Transverse colon (tissue), 4 donors: ENCODE measurements at regions not wholly inside any gene's neighbourhood (a gene's known extent, or its start where the extent isn't known, plus 50 kb on each side); places are given as distances from the start of the nearest gene placed in this dataset.

ENCODE experiments used
- DNase-seq: peaks from one replicate; pipeline ENCODE4 v3.0.0-alpha.2; 2019
- H3K27ac ChIP-seq, 4 donors: fragments of 200-600 bp; sonication (generic); 2 replicates each; pipeline ENCODE4 v1.5.1; 2016 to 2018; ENCODE audit warnings: inconsistent platforms in 4 of 4
- H3K27me3 ChIP-seq: fragments of 200-600 bp; sonication (generic); 2 replicates; pipeline ENCODE4 v1.5.1; 2017; ENCODE audit warnings: inconsistent platforms
- H3K36me3 ChIP-seq, 4 donors: fragments of 200-600 bp; sonication (generic); 2 replicates each; pipeline ENCODE4 v1.5.1; 2017 to 2019; ENCODE audit warnings: inconsistent platforms in 4 of 4
- H3K4me1 ChIP-seq, 4 donors: fragments of 200-600 bp; sonication (generic); 2 replicates each; pipeline ENCODE4 v1.5.1; 2017 to 2020; ENCODE audit warnings: inconsistent platforms in 4 of 4
- H3K4me3 ChIP-seq, 4 donors: fragments of 200-600 bp; sonication (generic); 1 replicate in 1 of 4; 2 replicates in 3 of 4; pipeline versions ENCODE4 v1.5.1 to v1.6.1; 2017 to 2019; ENCODE audit warnings: inconsistent platforms in 4 of 4
- H3K9me3 ChIP-seq, 2 donors: fragments of 200-600 bp; sonication (generic); 2 replicates each; pipeline ENCODE4 v1.5.1; 2017 to 2019; ENCODE audit warnings: inconsistent platforms in 2 of 2
- EP300 ChIP-seq: sonication (generic); formaldehyde crosslinking; IDR thresholded peaks from one replicate; pipeline ENCODE4 v1.6.1; 2017; ENCODE audit warnings: antibody characterized with exemption, low read depth
- POLR2A ChIP-seq: fragments of 450-650 bp; IDR thresholded peaks from one replicate; pipeline ENCODE4 v1.6.1; 2016; ENCODE audit warnings: antibody characterized with exemption, mild to moderate bottlenecking, moderate library complexity
- POLR2AphosphoS5 ChIP-seq, 3 donors: sonication (generic); formaldehyde crosslinking; IDR thresholded peaks; one replicate each; pipeline ENCODE4 v1.6.1; 2016; ENCODE audit warnings: antibody characterized with exemption in 3 of 3
- WGBS, 2 donors: methylation state at CpG; one replicate each; pipeline ENCODE4 v1.1.5; 2018; ENCODE audit warnings: low coverage in 1 of 2; 5-methylcytosine and 5-hydroxymethylcytosine counted together
- in situ Hi-C, 4 donors: fragments of 200-750 bp; cut with MboI; loops; one replicate each; pipeline versions ENCODE4 v1.15.0 to v1.15.1; 2017; ENCODE audit warnings: low sequenced_read_pairs in 3 of 4, low pct_ligation_motif_present in 1 of 4, low pct_unique_long_range_greater_than_20kb in 1 of 4
- intact Hi-C: fragments of 100-400 bp; cut with DNase I; formaldehyde crosslinking; loops from one replicate; pipeline ENCODE4 v1.15.1; 2023; ENCODE audit warnings: low total_unique reads
- TF ChIP-seq, protein P1 (sequence below), 5 experiments: fragments of 200-600 bp in 3 of 5; fragments of 450-650 bp in 2 of 5; sonication (generic) in 3 of 5; IDR thresholded peaks; 1 replicate in 2 of 5; 2 replicates in 3 of 5; pipeline ENCODE4 v1.5.1; 2016 to 2017; ENCODE audit warnings: antibody characterized with exemption in 5 of 5, inconsistent platforms in 3 of 5, mild to moderate bottlenecking in 2 of 5, moderate library complexity in 1 of 5

DNA sequence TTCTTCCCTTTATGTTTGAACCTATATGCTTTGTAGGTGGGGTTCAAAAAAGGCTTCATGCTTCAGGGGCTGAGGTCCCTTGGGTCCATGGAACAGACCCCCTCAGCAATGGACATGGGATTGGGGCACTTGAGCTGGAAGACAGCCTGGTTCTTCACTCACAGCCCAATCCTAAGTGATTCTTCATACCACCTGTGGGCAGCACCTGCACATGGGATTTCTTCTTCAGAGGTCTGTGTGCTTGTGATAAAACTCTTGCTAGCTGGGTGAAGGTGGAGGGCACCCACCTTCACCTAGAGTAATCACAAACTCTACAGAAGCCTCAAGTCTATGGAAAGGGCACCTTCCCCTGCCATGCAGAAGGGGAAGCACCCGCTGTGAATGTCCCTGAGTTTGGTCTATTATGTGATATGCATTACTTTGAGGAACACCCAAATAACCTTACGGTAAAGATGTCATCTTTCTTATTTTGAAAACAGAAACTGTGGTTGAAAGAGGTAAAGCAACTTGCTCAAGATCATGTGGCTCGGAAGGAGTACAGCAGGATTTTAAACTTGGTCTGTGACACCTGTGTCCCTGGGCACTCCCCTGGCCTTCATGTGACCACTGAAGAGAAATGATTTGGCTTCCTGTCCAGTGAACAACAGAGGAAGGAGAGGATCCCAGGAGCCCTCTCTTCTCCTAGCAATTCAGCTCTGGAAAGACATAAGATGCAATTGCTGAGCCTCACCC, 469.5 kb upstream of the ZMIZ1 start:
- Histone ChIP-seq H3K27me3 (no peaks in the 10 kb centered on the region), H3K9me3 (no peaks in the 10 kb centered on the region), H3K4me1 (peaks cover 4 to 9% (median 7%) of the 10 kb centered on the region in 4 donors), H3K4me3 (no peak overlapping the region), H3K27ac (no peak overlapping the region), H3K36me3 (no peaks in the 10 kb centered on the region)
- intact Hi-C loops = no loop called here
- in situ Hi-C loops = no loop called here
- no peak for TF ChIP-seq EP300
- no peak for DNase-seq
- WGBS, 2 donors = 78 to 100% methylated on average over 3 of the region's 3 CpGs

DNA sequence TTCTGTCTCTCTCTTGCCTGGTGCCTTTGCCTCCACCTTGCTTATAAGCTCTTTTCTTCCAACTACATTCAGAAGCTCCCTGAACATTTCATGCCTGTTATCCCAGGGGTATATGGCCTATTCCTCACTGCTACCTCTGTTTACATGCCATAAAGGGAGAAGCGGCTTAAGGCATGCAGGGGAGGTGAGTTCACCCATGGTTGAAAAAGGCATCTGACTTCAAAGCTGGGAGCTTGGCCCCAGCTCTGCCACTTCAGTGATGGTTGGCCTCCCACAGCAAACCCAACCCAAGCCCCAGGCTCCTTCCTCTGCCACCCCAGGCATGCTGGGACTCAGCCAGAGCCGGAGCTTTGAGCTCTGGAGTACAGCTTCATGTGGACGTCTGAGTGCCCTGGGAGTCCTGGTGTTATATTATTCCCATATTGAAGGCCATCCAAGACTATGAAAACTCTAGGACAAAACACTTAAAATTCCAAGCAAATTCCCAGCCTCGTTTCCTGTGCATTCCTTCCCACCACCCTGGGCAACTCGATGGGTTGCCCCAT, 468.6 kb upstream of the ZMIZ1 start:
- Histone ChIP-seq H3K4me1 (peaks cover 0 to 3% (median under 1%) of the 10 kb centered on the region in 4 donors), H3K4me3 (no peak overlapping the region), H3K27me3 (no peaks in the 10 kb centered on the region), H3K27ac (no peak overlapping the region), H3K9me3 (no peaks in the 10 kb centered on the region), H3K36me3 (no peaks in the 10 kb centered on the region)
- DNase-seq = no peak
- no peak for TF ChIP-seq POLR2A
- TF ChIP-seq EP300 = no peak
- TF ChIP-seq POLR2AphosphoS5 (IDR thresholded peaks at IDR 0.05) = no peak
- TF ChIP-seq, protein P1, sequence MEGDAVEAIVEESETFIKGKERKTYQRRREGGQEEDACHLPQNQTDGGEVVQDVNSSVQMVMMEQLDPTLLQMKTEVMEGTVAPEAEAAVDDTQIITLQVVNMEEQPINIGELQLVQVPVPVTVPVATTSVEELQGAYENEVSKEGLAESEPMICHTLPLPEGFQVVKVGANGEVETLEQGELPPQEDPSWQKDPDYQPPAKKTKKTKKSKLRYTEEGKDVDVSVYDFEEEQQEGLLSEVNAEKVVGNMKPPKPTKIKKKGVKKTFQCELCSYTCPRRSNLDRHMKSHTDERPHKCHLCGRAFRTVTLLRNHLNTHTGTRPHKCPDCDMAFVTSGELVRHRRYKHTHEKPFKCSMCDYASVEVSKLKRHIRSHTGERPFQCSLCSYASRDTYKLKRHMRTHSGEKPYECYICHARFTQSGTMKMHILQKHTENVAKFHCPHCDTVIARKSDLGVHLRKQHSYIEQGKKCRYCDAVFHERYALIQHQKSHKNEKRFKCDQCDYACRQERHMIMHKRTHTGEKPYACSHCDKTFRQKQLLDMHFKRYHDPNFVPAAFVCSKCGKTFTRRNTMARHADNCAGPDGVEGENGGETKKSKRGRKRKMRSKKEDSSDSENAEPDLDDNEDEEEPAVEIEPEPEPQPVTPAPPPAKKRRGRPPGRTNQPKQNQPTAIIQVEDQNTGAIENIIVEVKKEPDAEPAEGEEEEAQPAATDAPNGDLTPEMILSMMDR (IDR thresholded peaks at IDR 0.05) = no peak
- intact Hi-C loops = no loop called here
- WGBS, 2 donors = 74 to 90% methylated on average over 2 to 5 of the region's 5 CpGs
- in situ Hi-C loops = no loop called here

DNA sequence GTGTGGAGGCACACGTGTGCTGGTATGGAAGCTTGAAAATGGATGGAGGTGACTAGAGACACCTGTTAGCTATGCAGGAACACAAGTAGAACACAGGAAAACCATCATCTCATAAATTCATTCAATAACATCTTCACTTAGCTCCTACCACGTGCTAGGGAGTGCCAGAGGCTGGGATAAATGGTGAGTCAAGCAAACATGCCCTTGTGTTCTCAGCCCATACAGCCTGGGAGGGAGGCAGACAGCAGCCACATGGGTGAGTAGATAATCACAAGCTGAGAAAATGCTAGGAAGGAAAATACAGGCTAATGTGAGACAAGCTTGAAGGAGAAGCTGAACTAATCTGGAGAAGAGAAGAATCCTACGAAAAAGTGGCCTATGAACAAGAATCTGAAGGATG, 468.0 kb upstream of the ZMIZ1 start:
- in situ Hi-C loops (no loop called here), intact Hi-C loops (no loop called here)
- DNase-seq = peak; percentile 20
- no peaks in the 10 kb centered on the region for H3K9me3 ChIP-seq
- peaks cover 0 to 3% (median 0%) of the 10 kb centered on the region in 4 donors for H3K4me1 ChIP-seq
- no peak overlapping the region for H3K27ac ChIP-seq
- H3K4me3 ChIP-seq = no peak overlapping the region
- 66 to 90% methylated on average over 1 to 3 of the region's 3 CpGs for WGBS, 2 donors
- TF ChIP-seq EP300 = no peak
- TF ChIP-seq POLR2AphosphoS5 (IDR thresholded peaks at IDR 0.05) = no peak
- no peak for TF ChIP-seq POLR2A
- no peaks in the 10 kb centered on the region for H3K27me3 ChIP-seq
- H3K36me3 ChIP-seq = no peaks in the 10 kb centered on the region

DNA sequence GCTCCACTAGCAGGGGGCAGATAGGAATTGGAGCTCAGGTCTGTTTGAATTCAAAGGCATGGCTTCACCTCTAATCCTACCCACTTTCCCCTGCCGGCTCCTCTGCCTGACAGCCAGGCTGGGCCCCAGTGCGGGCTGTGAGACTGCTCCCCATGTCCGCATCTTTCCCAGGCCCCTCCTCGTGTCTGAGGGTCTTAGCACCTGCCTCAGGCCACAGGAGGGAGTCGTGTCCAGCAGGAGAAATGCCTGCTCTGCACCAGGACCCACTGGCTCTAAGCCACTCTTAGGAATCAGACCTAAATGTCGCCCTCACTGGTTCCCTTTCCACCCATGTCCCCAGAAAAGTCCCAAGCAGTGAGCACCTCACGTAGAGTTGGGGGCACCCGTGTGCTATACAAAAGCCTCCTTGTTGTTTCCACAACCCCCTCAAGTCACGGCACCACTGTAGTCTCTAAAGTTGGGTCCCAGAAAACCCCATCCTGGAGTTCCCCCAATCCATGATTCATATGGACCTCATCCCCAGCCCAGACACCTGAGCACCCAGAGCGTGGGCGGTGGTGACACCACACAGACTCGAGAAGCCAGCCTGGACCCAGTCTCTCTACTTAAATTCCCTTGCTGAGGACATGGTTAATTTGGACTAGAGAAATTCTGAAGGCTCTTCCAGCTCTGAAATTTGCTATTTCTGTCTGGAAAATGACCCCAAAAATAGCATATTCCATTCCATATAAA, 466.4 kb upstream of the ZMIZ1 start:
- no peak for DNase-seq
- H3K27me3 ChIP-seq = no peaks in the 10 kb centered on the region
- intact Hi-C loops (no loop called here), in situ Hi-C loops (no loop called here)
- H3K4me3 ChIP-seq = no peak overlapping the region
- no peaks in the 10 kb centered on the region for H3K36me3 ChIP-seq
- 88% methylated on average over 12 of the region's 12 CpGs; no CpG with 5 or more reads in 1 of the 2 donors for WGBS, 2 donors
- H3K9me3 ChIP-seq = no peaks in the 10 kb centered on the region
- H3K4me1 ChIP-seq = peaks cover 0 to 3% (median 0%) of the 10 kb centered on the region in 4 donors
- H3K27ac ChIP-seq = no peak overlapping the region
- TF ChIP-seq, protein P1 (IDR thresholded peaks at IDR 0.05) = no peak
- no peak for TF ChIP-seq EP300
- no peak for TF ChIP-seq POLR2AphosphoS5 (IDR thresholded peaks at IDR 0.05)
- TF ChIP-seq POLR2A = no peak

DNA sequence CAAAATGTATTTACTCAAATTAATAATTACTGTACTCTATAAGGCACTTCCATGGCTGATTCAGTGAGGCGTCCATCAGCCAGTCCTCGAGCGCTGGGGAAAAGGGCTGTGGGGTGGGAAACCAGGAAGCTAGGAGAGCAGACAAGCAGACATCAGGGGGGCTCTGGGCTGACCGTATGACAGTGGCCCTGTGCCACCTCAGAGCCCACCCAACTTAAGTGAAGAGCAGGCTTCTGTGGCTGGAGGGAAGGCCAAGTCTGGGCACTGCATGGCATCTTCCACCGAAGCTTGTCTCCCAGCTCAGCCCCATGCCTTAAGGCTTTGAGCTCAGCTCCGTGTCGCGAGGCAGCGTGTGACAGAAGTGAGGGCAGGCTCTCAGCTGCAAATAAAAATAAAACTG, 464.5 kb upstream of the ZMIZ1 start:
- H3K27me3 ChIP-seq = no peaks in the 10 kb centered on the region
- in situ Hi-C loops = no loop called here
- DNase-seq = no peak
- 91 to 95% methylated on average over 6 to 9 of the region's 9 CpGs for WGBS, 2 donors
- H3K4me3 ChIP-seq = no peak overlapping the region
- H3K4me1 ChIP-seq = peaks cover 0 to 3% (median 0%) of the 10 kb centered on the region in 4 donors
- intact Hi-C loops = no loop called here
- H3K36me3 ChIP-seq = no peaks in the 10 kb centered on the region
- peaks cover 0 to 4% of the 10 kb centered on the region in 2 donors for H3K9me3 ChIP-seq
- no peak overlapping the region for H3K27ac ChIP-seq
- TF ChIP-seq EP300 (no peak), POLR2AphosphoS5 (IDR thresholded peaks at IDR 0.05) (no peak), POLR2A (no peak)
- TF ChIP-seq, protein P1 (IDR thresholded peaks at IDR 0.05) = no peak
